Upper lobe of right lung (tissue), 1 donor: ENCODE measurements at regions not wholly inside any gene's neighbourhood (a gene's known extent, or its start where the extent isn't known, plus 50 kb on each side); places are given as distances from the start of the nearest gene placed in this dataset.
"Not testable (repeated sequence)": the region's sequence is repeated elsewhere in the genome, so short reads cannot be mapped to it uniquely, and the experiment has no call there.

Experiments
- ATAC-seq: fragments of 200-7000 bp; cut with Tn5 transposase; one replicate; pipeline ENCODE4 v1.9.1; 2020; ENCODE audit warnings: mild to moderate bottlenecking, moderate library complexity
- DNase-seq: peaks from one replicate; pipeline ENCODE4 v3.0.0-alpha.2; 2020
- H3K27ac ChIP-seq: fragments of 200-600 bp; one replicate; pipeline ENCODE4 v1.8.0; 2022
- H3K27me3 ChIP-seq: fragments of 200-600 bp; one replicate; pipeline ENCODE4 v1.8.0; 2022; ENCODE audit warnings: mild to moderate bottlenecking
- H3K36me3 ChIP-seq: fragments of 200-600 bp; one replicate; pipeline ENCODE4 v1.8.0; 2022
- H3K4me1 ChIP-seq: fragments of 200-600 bp; one replicate; pipeline ENCODE4 v1.8.0; 2022
- H3K4me3 ChIP-seq: fragments of 200-600 bp; one replicate; pipeline ENCODE4 v1.8.0; 2022; ENCODE audit warnings: mild to moderate bottlenecking
- H3K9me3 ChIP-seq: fragments of 200-600 bp; one replicate; pipeline ENCODE4 v1.8.0; 2022
- intact Hi-C: fragments of 100-400 bp; cut with DNase I; formaldehyde crosslinking; loops from one replicate; pipeline ENCODE4 v1.11.0; 2022
- TF ChIP-seq, protein P1 (sequence below): fragments of 200-600 bp; IDR thresholded peaks from one replicate; pipeline ENCODE4 v1.8.0; 2022; ENCODE audit warnings: antibody characterized with exemption
- donor health status: DM: no; HTN: yes; CAD: no; lungs with severe emphysema.

DNA sequence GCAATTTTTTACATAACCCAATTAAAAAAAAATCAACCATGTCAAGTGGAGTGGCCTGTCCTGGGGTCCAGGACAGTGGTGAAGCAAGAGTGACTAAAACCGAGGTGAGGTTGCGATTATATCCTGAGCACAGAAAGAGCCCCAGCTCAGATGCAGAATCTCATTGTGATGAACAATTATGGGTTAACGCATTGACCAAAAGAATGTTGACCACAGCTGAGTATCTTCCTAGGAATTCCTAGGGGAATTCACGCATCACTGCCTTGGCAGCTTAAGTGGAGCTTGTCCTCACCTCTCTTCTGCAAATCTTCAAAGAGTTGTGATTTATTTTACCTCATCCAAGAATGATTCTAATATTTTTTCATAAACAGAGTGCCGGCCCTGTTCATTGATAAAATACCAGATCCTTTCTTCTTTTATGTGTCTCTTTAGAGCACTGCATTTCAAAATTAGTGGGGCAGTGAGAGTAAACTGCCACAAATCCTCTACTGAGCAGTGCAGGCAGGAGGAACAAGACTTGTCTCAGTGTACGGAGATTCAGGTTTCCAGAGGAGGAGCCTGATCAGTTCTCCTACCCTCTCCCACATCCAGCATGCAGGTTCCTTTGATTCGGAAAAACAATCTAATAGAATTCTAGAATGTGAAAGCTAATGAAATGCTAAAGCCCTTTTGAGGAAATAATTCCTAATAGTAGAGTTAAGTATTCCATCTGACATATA is 60.1 kb upstream of the ZNF184 start:
- TF ChIP-seq, protein P1, sequence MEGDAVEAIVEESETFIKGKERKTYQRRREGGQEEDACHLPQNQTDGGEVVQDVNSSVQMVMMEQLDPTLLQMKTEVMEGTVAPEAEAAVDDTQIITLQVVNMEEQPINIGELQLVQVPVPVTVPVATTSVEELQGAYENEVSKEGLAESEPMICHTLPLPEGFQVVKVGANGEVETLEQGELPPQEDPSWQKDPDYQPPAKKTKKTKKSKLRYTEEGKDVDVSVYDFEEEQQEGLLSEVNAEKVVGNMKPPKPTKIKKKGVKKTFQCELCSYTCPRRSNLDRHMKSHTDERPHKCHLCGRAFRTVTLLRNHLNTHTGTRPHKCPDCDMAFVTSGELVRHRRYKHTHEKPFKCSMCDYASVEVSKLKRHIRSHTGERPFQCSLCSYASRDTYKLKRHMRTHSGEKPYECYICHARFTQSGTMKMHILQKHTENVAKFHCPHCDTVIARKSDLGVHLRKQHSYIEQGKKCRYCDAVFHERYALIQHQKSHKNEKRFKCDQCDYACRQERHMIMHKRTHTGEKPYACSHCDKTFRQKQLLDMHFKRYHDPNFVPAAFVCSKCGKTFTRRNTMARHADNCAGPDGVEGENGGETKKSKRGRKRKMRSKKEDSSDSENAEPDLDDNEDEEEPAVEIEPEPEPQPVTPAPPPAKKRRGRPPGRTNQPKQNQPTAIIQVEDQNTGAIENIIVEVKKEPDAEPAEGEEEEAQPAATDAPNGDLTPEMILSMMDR: no peak
- intact Hi-C loops: no loop called here
- no peak for DNase-seq
- H3K27me3 ChIP-seq: peaks cover 54% of the 10 kb centered on the region
- H3K27ac ChIP-seq: no peak overlapping the region
- H3K36me3 ChIP-seq: no peaks in the 10 kb centered on the region
- H3K9me3 ChIP-seq: no peaks in the 10 kb centered on the region
- ATAC-seq: no peak
- no peak overlapping the region for H3K4me3 ChIP-seq
- H3K4me1 ChIP-seq: no peaks in the 10 kb centered on the region

DNA sequence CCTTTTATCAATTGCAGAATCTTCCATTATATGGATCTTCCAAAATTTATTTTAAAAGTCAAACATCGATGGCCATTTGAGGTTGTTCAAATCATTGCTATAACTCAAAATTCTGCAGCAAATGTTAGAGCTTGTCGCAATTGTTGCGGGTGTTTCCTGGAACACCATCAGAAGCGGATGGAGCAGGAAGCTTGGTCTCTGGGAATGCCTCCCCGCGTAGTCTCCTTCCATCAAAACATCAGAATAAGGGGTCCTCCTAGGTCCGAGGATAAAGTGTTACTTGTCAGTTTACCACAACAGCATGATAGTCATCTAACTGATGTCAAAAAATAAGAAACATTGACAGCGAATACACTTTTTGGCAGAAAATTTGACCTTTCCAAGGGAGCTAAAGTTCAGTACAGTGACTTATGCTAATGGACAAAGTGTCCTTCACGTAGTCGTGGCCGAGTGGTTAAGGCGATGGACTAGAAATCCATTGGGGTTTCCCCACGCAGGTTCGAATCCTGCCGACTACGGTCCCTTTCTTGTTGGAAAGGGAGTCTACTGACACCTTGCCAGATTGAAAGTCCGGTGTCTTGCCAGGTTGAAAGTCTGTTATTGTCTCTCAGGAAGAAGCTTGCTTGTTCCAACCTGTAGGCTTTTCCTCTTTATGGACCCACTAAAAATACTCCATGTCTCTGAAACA is 59.0 kb upstream of the ZNF184 start:
- DNase-seq (no peak), ATAC-seq (no peak)
- intact Hi-C loops: no loop called here
- no peaks in the 10 kb centered on the region for H3K36me3 ChIP-seq
- peaks cover 52% of the 10 kb centered on the region for H3K27me3 ChIP-seq
- no peaks in the 10 kb centered on the region for H3K9me3 ChIP-seq
- no peak overlapping the region for H3K27ac ChIP-seq
- no peak overlapping the region for H3K4me3 ChIP-seq
- H3K4me1 ChIP-seq: no peaks in the 10 kb centered on the region
- TF ChIP-seq, protein P1: no peak

DNA sequence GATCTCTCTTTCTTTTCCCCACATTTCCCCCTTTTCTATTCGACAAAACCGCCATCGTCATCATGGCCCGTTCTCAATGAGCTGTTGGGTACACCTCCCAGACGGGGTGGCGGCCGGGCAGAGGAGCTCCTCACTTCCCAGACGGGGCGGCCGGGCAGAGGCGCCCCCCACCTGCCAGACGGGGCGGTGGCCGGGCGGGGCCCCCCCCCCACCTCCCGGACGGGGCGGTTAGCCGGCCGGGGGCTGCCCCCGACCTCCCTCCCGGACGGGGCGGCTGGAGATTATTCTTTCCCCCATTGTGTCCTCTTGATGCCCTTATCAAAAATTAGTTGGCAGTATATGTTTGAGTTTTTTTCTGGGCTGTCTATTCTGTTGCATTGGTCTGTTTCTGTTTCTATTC is 56.9 kb upstream of the ZNF184 start:
- ATAC-seq, H3K36me3 ChIP-seq, H3K27ac ChIP-seq, intact Hi-C loops, H3K9me3 ChIP-seq, DNase-seq, H3K4me3 ChIP-seq, H3K4me1 ChIP-seq: not testable (repeated sequence)
- H3K27me3 ChIP-seq: peaks cover 38% of the 10 kb centered on the region

DNA sequence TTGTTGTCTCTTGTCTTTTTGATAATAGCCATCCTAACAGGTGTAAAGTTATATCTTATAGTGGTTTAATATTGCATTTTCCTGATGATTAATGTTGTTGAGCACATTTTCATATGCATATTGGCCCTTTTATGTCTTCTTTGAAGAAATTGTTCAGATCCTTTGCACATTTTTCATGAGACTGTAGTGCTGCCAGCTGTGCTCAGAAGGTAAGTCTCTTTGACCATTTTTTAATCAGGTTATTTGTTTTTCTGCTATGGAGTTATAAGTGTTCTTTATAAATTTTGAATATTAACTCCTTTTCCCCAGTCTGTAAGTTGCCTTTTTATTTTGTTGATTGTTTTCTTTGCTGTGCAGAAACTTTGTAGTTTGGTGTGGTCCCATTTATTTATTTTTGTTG is 55.8 kb upstream of the ZNF184 start:
- Histone ChIP-seq H3K4me3 (no peak overlapping the region), H3K4me1 (no peaks in the 10 kb centered on the region), H3K9me3 (no peaks in the 10 kb centered on the region), H3K36me3 (no peaks in the 10 kb centered on the region), H3K27ac (no peak overlapping the region), H3K27me3 (peaks cover 32% of the 10 kb centered on the region)
- TF ChIP-seq, protein P1: no peak
- intact Hi-C loops: no loop called here
- ATAC-seq (no peak), DNase-seq (no peak)
